Central memory CD8-positive, alpha-beta T cell (primary cell): ENCODE measurements at regions not wholly inside any gene's neighbourhood (a gene's known extent, or its start where the extent isn't known, plus 50 kb on each side); places are given as distances from the start of the nearest gene placed in this dataset.

Experiments
- ATAC-seq: fragments of 150-1000 bp; cut with Tn5 transposase; replicated peaks from 2 replicates; pipeline ENCODE4 v1.10.0; 2022; ENCODE audit warnings: mild to moderate bottlenecking, moderate FRiP score, moderate number of reproducible peaks; ENCODE audit not compliant: poor library complexity, severe bottlenecking; ENCODE audit errors: extremely low read depth
- DNase-seq, 2 donors: peaks; one replicate each; pipeline ENCODE4 v3.0.0; 2021; ENCODE audit warnings: low spot score in 2 of 2
- H3K27ac Mint-ChIP-seq: one replicate; pipeline ENCODE4 v1.8.0; 2022; ENCODE audit warnings: low read depth, mild to moderate bottlenecking, moderate library complexity, mixed read lengths
- H3K27me3 Mint-ChIP-seq: one replicate; pipeline ENCODE4 v1.8.0; 2022; ENCODE audit warnings: mixed read lengths
- H3K36me3 Mint-ChIP-seq: one replicate; pipeline ENCODE4 v1.8.0; 2022; ENCODE audit warnings: mild to moderate bottlenecking, moderate library complexity, mixed read lengths; ENCODE audit not compliant: insufficient read depth
- H3K4me1 Mint-ChIP-seq: one replicate; pipeline ENCODE4 v1.8.0; 2022; ENCODE audit warnings: mixed read lengths
- H3K4me3 Mint-ChIP-seq: one replicate; pipeline ENCODE4 v1.8.0; 2022; ENCODE audit warnings: mild to moderate bottlenecking, moderate library complexity, mixed read lengths
- H3K9me3 Mint-ChIP-seq: one replicate; pipeline ENCODE4 v1.8.0; 2022; ENCODE audit warnings: mixed read lengths

DNA sequence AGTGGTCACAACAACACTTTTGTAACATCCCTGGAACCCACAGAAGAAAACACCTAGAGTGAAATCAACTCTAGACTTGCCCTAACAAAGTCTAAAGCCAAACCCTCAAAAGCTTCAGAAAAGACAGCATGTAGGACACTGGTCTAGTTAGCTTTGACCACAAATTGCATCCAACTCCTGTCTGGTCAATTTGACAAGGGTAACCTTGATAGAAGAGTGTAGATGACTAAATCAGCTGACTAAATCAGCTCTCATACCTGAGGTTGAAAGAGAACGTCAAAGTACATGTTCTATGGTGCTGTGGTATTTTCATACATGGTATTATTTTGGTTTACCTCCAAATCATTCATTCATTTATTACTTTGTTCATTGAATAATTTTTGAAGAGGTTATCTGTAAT is 272.8 kb downstream of the KLF5 start:
- Mint-ChIP-seq H3K27me3 (no peaks in the 10 kb centered on the region), H3K4me3 (no peak overlapping the region), H3K36me3 (no peaks in the 10 kb centered on the region), H3K27ac (no peak overlapping the region), H3K9me3 (no peaks in the 10 kb centered on the region), H3K4me1 (no peaks in the 10 kb centered on the region)
- no peak for ATAC-seq
- no peak for DNase-seq

DNA sequence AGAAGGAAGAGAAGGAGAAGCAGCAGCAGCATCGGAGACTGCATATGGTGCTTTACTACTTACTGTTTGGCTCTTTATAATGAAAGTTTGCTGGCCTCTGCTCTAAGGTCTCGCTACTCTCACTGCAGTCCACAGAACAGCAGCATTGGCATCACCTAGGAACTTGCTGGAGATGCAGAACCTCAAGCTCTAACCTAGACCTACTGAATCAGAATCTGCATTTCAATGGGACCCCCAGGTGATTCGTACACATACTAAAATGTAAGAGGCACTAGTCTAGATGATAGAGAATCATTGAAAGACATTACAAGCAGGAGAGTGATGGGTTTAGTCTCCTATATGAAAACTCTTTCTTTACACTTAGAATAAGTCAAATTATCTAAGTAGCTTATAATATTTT is 270.6 kb downstream of the KLF5 start:
- Mint-ChIP-seq H3K4me1 (no peaks in the 10 kb centered on the region), H3K27ac (no peak overlapping the region), H3K9me3 (no peaks in the 10 kb centered on the region), H3K4me3 (no peak overlapping the region), H3K36me3 (peaks cover 2% of the 10 kb centered on the region), H3K27me3 (no peaks in the 10 kb centered on the region)
- DNase-seq: no peak
- no peak for ATAC-seq

- H3K9me3 Mint-ChIP-seq: no peaks in the 10 kb centered on the region
- H3K36me3 Mint-ChIP-seq: peaks cover 2% of the 10 kb centered on the region
- ATAC-seq: no peak
Observed at GRCh38 chr13:73327579-73327978, 268.8 kb downstream of the KLF5 start.

DNA sequence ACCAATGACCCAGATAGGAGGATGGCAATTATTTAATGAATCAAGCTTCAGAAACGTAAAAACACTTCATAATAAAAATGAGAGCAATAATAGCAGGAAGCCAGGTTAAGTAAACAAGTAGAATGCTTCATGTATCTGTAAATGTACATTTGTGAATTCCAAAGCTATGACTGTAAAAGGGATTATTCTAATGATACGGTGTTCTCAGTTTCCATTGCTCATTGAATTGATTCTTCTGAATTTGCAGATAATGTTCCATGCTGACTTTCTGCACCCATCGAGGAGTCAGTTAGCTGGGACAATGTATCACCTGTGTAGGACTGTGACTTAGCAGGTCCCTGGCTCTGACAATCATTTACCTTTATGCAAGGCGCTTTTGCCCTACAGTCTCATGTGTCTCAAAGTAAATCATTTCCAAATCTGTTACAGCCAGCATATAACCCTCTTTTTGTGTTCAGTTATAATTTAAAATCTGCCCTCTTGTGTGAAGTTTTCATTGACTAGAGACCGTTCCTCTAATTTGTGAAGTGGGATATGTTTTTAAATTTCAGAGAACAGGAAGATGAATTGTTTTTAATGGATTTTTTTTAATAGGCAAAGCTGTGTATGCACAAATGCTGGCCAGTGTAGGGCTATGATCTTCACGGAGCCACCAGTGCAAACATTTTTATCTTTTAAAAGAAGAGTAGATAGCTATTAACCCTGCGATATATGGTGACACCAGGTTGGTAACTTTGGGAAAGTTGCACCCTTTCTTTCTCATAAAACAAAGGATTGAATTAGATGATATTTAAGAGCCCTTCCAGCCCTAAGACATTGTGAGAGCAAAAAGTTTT is 267.1 kb downstream of the KLF5 start:
- H3K27me3 Mint-ChIP-seq: no peaks in the 10 kb centered on the region
- H3K4me1 Mint-ChIP-seq: no peaks in the 10 kb centered on the region
- H3K9me3 Mint-ChIP-seq: no peaks in the 10 kb centered on the region
- H3K36me3 Mint-ChIP-seq: peaks cover 2% of the 10 kb centered on the region
- no peak overlapping the region for H3K4me3 Mint-ChIP-seq
- ATAC-seq: no peak
- no peak overlapping the region for H3K27ac Mint-ChIP-seq
- no peak for DNase-seq

More at GRCh38 chr13:73327579-73327978, 268.8 kb downstream of the KLF5 start:
- H3K4me3 Mint-ChIP-seq: no peak overlapping the region
- H3K4me1 Mint-ChIP-seq: no peaks in the 10 kb centered on the region
- no peaks in the 10 kb centered on the region for H3K27me3 Mint-ChIP-seq
- no peak overlapping the region for H3K27ac Mint-ChIP-seq
- no peak for DNase-seq

- no peaks in the 10 kb centered on the region for H3K9me3 Mint-ChIP-seq
- H3K27me3 Mint-ChIP-seq: no peaks in the 10 kb centered on the region
- peaks cover 2% of the 10 kb centered on the region for H3K36me3 Mint-ChIP-seq
- H3K4me3 Mint-ChIP-seq: no peak overlapping the region
- DNase-seq: no peak
- ATAC-seq: no peak
- no peaks in the 10 kb centered on the region for H3K4me1 Mint-ChIP-seq
- no peak overlapping the region for H3K27ac Mint-ChIP-seq
Observed at GRCh38 chr13:73324842-73325722, 266.3 kb downstream of the KLF5 start.

GRCh38 chr13:73323615-73324014 is 264.8 kb downstream of the KLF5 start:
- no peak for ATAC-seq
- H3K9me3 Mint-ChIP-seq: no peaks in the 10 kb centered on the region

GRCh38 chr13:73321043-73321442 is 262.2 kb downstream of the KLF5 start:
- Mint-ChIP-seq H3K4me3 (no peak overlapping the region), H3K4me1 (no peaks in the 10 kb centered on the region), H3K27me3 (no peaks in the 10 kb centered on the region), H3K36me3 (peaks cover 2% of the 10 kb centered on the region), H3K9me3 (no peaks in the 10 kb centered on the region), H3K27ac (no peak overlapping the region)
- no peak for DNase-seq
- no peak for ATAC-seq

More at GRCh38 chr13:73323615-73324014, 264.8 kb downstream of the KLF5 start:
- H3K27ac Mint-ChIP-seq: no peak overlapping the region
- H3K27me3 Mint-ChIP-seq: no peaks in the 10 kb centered on the region
- no peak for DNase-seq
- peaks cover 2% of the 10 kb centered on the region for H3K36me3 Mint-ChIP-seq
- no peaks in the 10 kb centered on the region for H3K4me1 Mint-ChIP-seq
- H3K4me3 Mint-ChIP-seq: no peak overlapping the region

DNA sequence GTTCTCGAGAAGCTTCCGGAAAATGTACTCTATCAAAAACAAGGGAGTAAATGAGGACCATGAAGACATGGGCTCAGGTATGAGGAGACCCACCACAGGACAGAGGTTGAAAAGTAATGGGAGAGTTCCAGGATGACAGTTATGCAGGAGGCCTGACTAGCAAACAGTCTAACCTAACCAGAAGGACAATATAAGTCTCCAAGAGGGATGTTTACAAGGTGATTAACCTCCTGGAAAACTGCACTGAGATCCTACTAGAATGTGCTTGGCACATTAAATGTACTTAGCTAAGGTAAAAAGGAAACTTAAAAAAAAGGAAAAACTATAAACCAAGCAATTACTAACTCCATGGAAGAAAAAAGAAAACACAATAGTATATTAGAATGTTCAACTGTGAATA is 258.3 kb downstream of the KLF5 start:
- H3K27me3 Mint-ChIP-seq: no peaks in the 10 kb centered on the region
- H3K4me1 Mint-ChIP-seq: no peaks in the 10 kb centered on the region
- H3K36me3 Mint-ChIP-seq: no peaks in the 10 kb centered on the region
- H3K9me3 Mint-ChIP-seq: peaks cover 10% of the 10 kb centered on the region
- DNase-seq (no peak), ATAC-seq (no peak)
- H3K27ac Mint-ChIP-seq: no peak overlapping the region
- H3K4me3 Mint-ChIP-seq: no peak overlapping the region

DNA sequence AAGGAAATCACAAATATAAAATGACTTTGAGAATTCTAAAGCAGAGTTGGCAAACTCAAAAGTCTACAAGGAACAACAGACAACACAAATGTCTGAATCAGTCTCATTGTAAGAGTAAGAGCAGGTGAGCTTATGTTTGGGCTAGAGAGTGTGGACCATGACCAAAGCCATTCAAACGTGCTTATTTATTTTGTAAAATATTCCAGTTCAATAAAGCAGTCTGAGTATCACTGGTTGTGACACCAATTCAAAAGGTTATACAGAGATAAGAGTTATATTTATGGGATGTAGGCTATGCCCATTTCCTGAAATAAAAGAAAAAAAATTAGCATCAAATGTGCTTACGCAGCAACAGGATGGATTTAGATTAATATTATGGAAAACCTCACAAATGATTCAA is 251.6 kb downstream of the KLF5 start:
- DNase-seq: no peak
- H3K4me1 Mint-ChIP-seq: no peaks in the 10 kb centered on the region
- no peak for ATAC-seq
- peaks cover 10% of the 10 kb centered on the region for H3K9me3 Mint-ChIP-seq
- no peaks in the 10 kb centered on the region for H3K36me3 Mint-ChIP-seq
- no peak overlapping the region for H3K27ac Mint-ChIP-seq
- H3K27me3 Mint-ChIP-seq: peaks cover 27% of the 10 kb centered on the region
- no peak overlapping the region for H3K4me3 Mint-ChIP-seq

DNA sequence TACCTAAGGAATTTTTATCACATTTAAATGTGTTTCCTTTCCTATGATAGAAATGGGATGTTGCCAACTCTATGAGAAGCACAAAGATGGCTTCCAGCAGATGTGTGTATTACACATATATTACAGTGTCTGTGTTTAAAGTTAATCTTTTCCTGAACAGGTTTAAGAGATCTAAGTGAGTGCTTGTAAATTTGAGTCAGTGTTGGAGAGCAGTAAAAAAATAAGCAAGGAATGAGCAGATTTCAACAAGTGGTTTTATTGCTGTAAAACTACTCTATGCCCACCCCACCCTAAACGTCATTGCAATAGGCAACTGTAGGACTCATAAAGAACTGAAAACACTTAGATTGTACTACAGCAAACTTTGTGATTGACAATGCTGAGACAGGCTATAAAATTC is 248.7 kb downstream of the KLF5 start:
- no peak for ATAC-seq
- Mint-ChIP-seq H3K27me3 (peaks cover 36% of the 10 kb centered on the region), H3K36me3 (no peaks in the 10 kb centered on the region), H3K4me3 (no peak overlapping the region), H3K4me1 (no peaks in the 10 kb centered on the region), H3K27ac (no peak overlapping the region), H3K9me3 (no peaks in the 10 kb centered on the region)
- no peak for DNase-seq

GRCh38 chr13:73306688-73307087 is 247.9 kb downstream of the KLF5 start:
- Mint-ChIP-seq H3K9me3 (no peaks in the 10 kb centered on the region), H3K27me3 (peaks cover 36% of the 10 kb centered on the region)

GRCh38 chr13:73304442-73304841 is 245.6 kb downstream of the KLF5 start:
- DNase-seq (no peak), ATAC-seq (no peak)
- Mint-ChIP-seq H3K36me3 (no peaks in the 10 kb centered on the region), H3K4me3 (no peak overlapping the region), H3K27ac (no peak overlapping the region), H3K27me3 (peaks cover 25% of the 10 kb centered on the region), H3K4me1 (no peaks in the 10 kb centered on the region), H3K9me3 (no peaks in the 10 kb centered on the region)

More at GRCh38 chr13:73306688-73307087, 247.9 kb downstream of the KLF5 start:
- H3K4me3 Mint-ChIP-seq: no peak overlapping the region
- H3K4me1 Mint-ChIP-seq: no peaks in the 10 kb centered on the region
- no peak for ATAC-seq
- DNase-seq: no peak
- H3K27ac Mint-ChIP-seq: no peak overlapping the region
- no peaks in the 10 kb centered on the region for H3K36me3 Mint-ChIP-seq

DNA sequence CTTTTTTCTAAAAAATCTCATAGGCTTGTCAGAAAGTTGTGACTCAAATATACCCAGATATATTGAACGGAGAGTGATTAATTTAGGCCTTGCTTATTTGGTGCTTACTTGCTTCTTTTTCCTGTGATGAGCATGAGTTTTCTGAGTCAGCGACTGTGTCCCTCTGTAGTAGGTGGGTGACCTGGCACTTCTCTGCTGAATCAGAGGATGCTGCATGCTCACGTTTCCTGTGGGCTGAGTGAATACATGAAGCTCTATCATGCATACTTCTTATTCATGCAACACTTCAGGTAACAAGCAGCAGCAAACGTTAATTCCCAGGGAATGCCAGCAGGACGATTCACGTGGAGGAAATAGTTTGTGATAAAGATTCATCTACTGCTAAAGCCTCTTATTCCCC is 245.0 kb downstream of the KLF5 start:
- Mint-ChIP-seq H3K36me3 (no peaks in the 10 kb centered on the region), H3K27me3 (peaks cover 25% of the 10 kb centered on the region), H3K4me1 (no peaks in the 10 kb centered on the region), H3K9me3 (no peaks in the 10 kb centered on the region), H3K27ac (no peak overlapping the region), H3K4me3 (no peak overlapping the region)
- ATAC-seq (no peak), DNase-seq (no peak)
